ENCODE measurements at regions not wholly inside any gene's neighbourhood (a gene's known extent, or its start where the extent isn't known, plus 50 kb on each side); places are given as distances from the start of the nearest gene placed in this dataset.

- H3K27ac ChIP-seq = no peak overlapping the region
- TF ChIP-seq ZFX (IDR thresholded peaks at IDR 0.05) (no peak), CTCF (conservative IDR thresholded peaks at IDR 0.05) (no peak)
Observed at GRCh38 chr18:43868497-43868995, 591.3 kb upstream of the SYT4 start.

- TF ChIP-seq ZFX (IDR thresholded peaks at IDR 0.05) (no peak), CTCF (conservative IDR thresholded peaks at IDR 0.05) (no peak)
- H3K27ac ChIP-seq = no peak overlapping the region; the same call in 1 of the 2 replicates
Observed at GRCh38 chr18:43869451-43870008, 592.2 kb upstream of the SYT4 start.

- no peak overlapping the region for H3K27ac ChIP-seq
- TF ChIP-seq ZFX (IDR thresholded peaks at IDR 0.05) = no peak
- TF ChIP-seq CTCF (conservative IDR thresholded peaks at IDR 0.05) = no peak
Observed at GRCh38 chr18:43870626-43871025, 593.3 kb upstream of the SYT4 start.

GRCh38 chr18:43875511-43875910 lies 598.2 kb upstream of the SYT4 start:
- TF ChIP-seq CTCF (conservative IDR thresholded peaks at IDR 0.05) (no peak), ZFX (IDR thresholded peaks at IDR 0.05) (no peak)
- no peak overlapping the region for H3K27ac ChIP-seq

- H3K27ac ChIP-seq = peak overlapping the region; percentile 74; the same call in 1 of the 2 replicates
- TF ChIP-seq ZFX (IDR thresholded peaks at IDR 0.05) = no peak
- no peak for TF ChIP-seq CTCF (conservative IDR thresholded peaks at IDR 0.05)
Observed at GRCh38 chr18:43876286-43876685, 599.0 kb upstream of the SYT4 start.

- no peak for TF ChIP-seq CTCF (conservative IDR thresholded peaks at IDR 0.05)
- TF ChIP-seq ZFX (IDR thresholded peaks at IDR 0.05) = no peak
- peak overlapping the region; percentile 74; the same call in 1 of the 2 replicates for H3K27ac ChIP-seq
Observed at GRCh38 chr18:43876748-43877147, 599.5 kb upstream of the SYT4 start.

GRCh38 chr18:43877616-43878321 lies 600.5 kb upstream of the SYT4 start:
- no peak for TF ChIP-seq CTCF (conservative IDR thresholded peaks at IDR 0.05)
- H3K27ac ChIP-seq = no peak overlapping the region
